ENCODE measurements at regions not wholly inside any gene's neighbourhood (a gene's known extent, or its start where the extent isn't known, plus 50 kb on each side); places are given as distances from the start of the nearest gene placed in this dataset.

DNA sequence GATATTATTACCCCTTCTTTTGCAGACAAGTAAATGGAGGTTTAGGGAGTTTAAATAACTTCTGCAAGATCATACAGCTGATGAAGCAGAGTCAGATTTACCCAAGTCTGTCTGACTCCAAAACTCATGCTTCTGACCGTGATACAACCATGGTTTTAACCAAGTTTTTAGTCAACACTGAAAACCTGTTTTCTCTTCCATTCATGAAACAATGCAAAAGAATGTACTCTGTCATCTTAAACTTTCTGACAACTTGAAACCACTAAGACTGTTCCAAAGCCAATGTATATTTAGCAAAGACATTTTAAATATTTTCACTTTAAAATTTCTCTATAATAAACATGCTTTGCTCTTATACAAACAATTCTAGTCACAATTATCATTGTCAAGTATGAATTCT lies 77.0 kb upstream of the RBMS3 start:
- POLR2A ChIA-PET = no interaction called here
- CTCF ChIA-PET = no interaction called here

DNA sequence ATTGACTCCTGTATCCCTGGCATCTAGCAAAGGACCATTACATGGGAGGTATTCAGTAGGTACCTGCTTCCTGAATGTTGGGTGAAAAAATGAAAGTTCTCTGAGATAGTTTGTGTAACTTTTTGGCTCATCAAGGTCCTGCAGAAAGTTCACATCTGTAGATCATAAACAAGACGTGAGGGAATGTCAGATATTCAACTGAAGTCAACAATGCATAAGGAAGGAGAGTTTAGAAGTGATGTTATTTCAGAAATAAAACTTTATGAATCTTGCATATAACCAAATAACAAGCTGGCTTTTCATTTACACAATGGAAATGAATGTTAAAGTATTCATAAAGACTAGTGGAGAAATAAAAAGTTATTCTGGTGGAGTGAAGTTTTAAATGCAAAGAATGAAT lies 73.4 kb upstream of the RBMS3 start:
- ChIA-PET CTCF (no interaction called here), POLR2A (no interaction called here)

DNA sequence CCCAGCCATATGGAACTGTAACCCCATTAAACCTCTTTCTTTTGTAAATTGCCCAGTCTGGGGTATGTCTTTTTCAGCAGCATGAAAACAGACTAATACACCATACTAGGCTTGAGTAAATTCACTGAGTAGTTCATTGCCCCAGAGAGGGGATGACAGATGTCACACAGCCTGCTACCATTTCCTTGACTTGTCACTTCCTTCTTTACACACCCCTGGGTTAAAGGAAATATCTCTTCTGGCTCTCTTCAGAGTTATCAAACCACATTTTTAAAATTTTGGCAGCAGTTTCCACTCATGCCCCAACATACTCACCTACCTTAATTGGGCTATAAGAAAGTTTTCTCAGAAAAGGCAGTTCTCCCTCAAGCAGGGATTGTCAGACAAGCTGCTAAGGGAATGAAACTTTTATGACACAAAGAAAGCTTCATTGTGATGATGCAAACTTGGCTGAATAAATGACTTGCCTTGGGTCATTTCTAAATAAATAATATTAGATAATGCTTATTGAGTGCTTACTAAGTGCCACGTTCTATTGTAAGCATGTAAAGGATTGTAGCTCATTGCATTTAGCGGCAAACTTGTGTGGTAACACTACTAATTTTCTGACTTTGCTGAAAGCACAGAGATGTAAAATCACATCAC lies 68.0 kb upstream of the RBMS3 start:
- CTCF ChIA-PET = no interaction called here
- POLR2A ChIA-PET = no interaction called here

DNA sequence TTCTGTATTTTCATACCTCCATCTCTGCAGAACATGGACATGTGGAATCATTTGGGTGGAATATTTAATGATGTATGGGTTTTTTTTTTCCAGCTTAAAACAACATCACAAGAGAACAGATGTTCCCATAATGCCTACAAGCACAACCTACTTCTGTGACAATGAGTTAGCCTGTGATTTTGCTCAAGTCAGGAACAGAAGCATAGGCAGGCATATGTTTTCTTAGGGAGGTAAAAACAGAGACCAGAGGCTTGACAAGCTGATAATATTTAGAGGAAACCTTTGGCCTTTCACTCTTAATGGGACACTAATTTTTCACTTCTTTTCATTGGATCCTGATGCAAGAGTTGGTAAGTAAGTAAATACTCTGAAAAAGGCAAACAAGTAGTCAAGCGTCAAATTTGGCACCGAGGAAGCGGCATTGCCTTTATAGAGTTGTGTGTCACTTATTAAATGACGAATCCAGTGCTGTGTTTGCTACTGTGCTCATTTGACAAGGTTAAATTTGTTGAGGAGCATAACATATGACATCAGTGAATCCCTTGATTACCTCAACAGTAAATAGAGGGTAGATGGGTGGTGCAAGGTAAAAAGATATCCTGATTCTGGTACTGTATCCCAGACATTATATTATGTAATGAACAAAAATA lies 66.7 kb upstream of the RBMS3 start:
- POLR2A ChIA-PET = no interaction called here
- CTCF ChIA-PET = no interaction called here

DNA sequence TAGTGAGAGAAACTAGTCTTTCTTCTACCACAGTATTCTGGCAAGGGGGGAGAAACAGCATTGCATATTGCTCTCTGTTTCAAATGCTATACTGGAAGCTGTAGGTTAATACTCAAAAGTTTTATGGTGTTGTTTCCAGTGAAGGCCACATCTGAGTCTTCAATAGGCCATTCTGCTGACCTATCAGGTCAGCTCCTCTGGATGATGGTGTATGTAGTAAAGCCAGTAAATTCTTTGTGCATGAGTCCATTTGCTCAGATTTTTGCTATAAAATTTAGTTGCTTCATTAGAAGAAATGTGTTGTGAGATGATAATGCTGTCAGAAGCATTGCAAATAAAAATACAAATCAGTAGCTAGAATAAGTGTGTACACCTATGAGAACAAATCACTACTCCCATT lies 64.9 kb upstream of the RBMS3 start:
- ChIA-PET POLR2A (no interaction called here), CTCF (no interaction called here)

DNA sequence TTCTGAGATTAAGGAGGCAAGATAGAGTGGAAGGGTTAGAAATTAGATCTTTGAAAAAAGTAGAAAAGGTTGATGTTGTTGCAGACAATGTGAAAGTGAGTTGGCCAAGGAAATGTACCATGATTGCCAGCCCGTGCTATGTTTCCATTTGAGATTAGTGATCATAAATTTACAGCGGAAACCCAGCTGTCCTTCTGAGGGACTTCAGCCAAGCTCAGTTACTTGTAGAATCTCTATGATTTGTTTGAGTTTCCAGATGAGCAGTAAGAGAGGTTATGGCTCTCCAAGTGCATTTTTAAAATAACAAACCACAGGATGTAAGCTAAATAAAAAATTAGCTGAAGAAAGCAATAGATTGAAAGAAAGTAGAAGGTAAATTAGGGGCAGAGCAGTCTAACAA lies 54.2 kb upstream of the RBMS3 start:
- POLR2A ChIA-PET = no interaction called here
- CTCF ChIA-PET = no interaction called here

DNA sequence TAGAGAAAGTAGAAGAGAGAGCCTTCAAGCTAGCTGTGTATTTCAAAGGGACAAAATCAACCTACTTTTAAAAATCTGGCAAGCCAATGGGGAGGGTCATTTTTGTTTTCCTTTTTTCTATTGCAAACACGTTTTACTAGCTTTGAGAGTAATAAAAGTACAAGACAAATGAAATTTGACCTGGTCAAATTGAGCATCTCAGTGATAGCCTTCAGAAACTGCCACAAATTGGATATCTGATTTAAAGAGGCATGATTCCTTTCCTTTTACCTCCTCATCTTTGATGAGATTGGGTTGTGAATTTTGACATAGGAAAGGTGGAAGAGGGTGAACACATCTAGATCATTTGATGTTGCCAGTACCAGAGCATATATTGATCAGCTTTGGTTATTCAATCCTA lies 53.6 kb upstream of the RBMS3 start:
- POLR2A ChIA-PET = no interaction called here
- CTCF ChIA-PET = no interaction called here
